OCI-LY7 (cell line): ENCODE measurements at regions not wholly inside any gene's neighbourhood (a gene's known extent, or its start where the extent isn't known, plus 50 kb on each side); places are given as distances from the start of the nearest gene placed in this dataset.

Experiments used
- BruUV-seq: library from RNA; stranded (reverse); fragments of 400-500 nt; replicated peaks from 2 replicates; lab custom pipeline; 2021; lab: Mats Ljungman, UMichigan
- CTCF ChIA-PET: fragments of 300-600 bp; sonication (Branson Sonifier 250); formaldehyde crosslinking; loops from one replicate; lab custom pipeline; 2022; ENCODE audit warnings: antibody characterized with exemption; ENCODE audit not compliant: unreplicated experiment; lab: Charles Lee
- POLR2A ChIA-PET: fragments of 300-600 bp; sonication (Branson Sonifier 250); formaldehyde crosslinking; loops from one replicate; lab custom pipeline; 2022; ENCODE audit warnings: antibody characterized with exemption; lab: Charles Lee
- DNase-seq: peaks from one replicate; pipeline ENCODE4 v3.0.0-alpha.2; 2015; ENCODE audit warnings: low spot score
- H2AFZ ChIP-seq: fragments of 200-600 bp; sonication (generic), shearing (Covaris generic); 2 replicates; pipeline ENCODE4 v1.6.1; 2014; ENCODE audit warnings: mild to moderate bottlenecking, antibody characterized with exemption, low read length, moderate library complexity
- H3K27ac ChIP-seq: fragments of 200-600 bp; sonication (generic); 2 replicates; pipeline ENCODE4 v1.5.1; 2014; ENCODE audit warnings: mixed run types, low read depth, mild to moderate bottlenecking, moderate library complexity, low read length, inconsistent platforms; ENCODE audit not compliant: poor library complexity, severe bottlenecking
- H3K36me3 ChIP-seq: fragments of 200-600 bp; sonication (generic); 2 replicates; pipeline ENCODE4 v1.6.1; 2014; ENCODE audit warnings: mild to moderate bottlenecking, antibody characterized with exemption, low read length, moderate library complexity, mixed read lengths; ENCODE audit not compliant: insufficient read depth
- H3K4me1 ChIP-seq: fragments of 200-600 bp; sonication (generic); 2 replicates; pipeline ENCODE4 v1.5.1; 2014; ENCODE audit warnings: mild to moderate bottlenecking, low read length; ENCODE audit not compliant: insufficient read depth, poor library complexity, severe bottlenecking
- H3K4me2 ChIP-seq: fragments of 200-600 bp; sonication (generic); 2 replicates; pipeline ENCODE4 v1.6.1; 2014; ENCODE audit warnings: mild to moderate bottlenecking, low read length
- H3K4me3 ChIP-seq: fragments of 200-600 bp; sonication (generic); 2 replicates; pipeline ENCODE4 v1.5.1; 2014; ENCODE audit warnings: mild to moderate bottlenecking, low read depth, low read length; ENCODE audit not compliant: poor library complexity, severe bottlenecking
- H3K79me2 ChIP-seq: fragments of 200-600 bp; sonication (generic); 2 replicates; pipeline ENCODE4 v1.6.1; 2016; ENCODE audit warnings: low read depth, mild to moderate bottlenecking, low read length, moderate library complexity, mixed read lengths; ENCODE audit not compliant: insufficient read depth
- H3K9me2 ChIP-seq: fragments of 200-600 bp; sonication (generic); 2 replicates; pipeline ENCODE4 v1.6.1; 2016; ENCODE audit warnings: mild to moderate bottlenecking, low read length, mixed read lengths; ENCODE audit not compliant: insufficient read depth
- H3K9me3 ChIP-seq: fragments of 200-600 bp; sonication (generic); 2 replicates; pipeline ENCODE4 v1.6.1; 2014; ENCODE audit warnings: mild to moderate bottlenecking, mixed run types, low read length, mixed read lengths
- H4K20me1 ChIP-seq: fragments of 200-600 bp; sonication (generic); 2 replicates; pipeline ENCODE4 v1.6.1; 2014; ENCODE audit warnings: mild to moderate bottlenecking, antibody characterized with exemption, low read length, moderate library complexity, mixed read lengths; ENCODE audit not compliant: insufficient read depth
- EZH2phosphoT487 ChIP-seq: fragments of 200-600 bp; sonication (generic); IDR thresholded peaks from 2 replicates; pipeline ENCODE4 v1.6.1; 2018; ENCODE audit warnings: low read depth, borderline replicate concordance, mild to moderate bottlenecking, mixed run types, antibody characterized with exemption, low read length, moderate library complexity, mixed read lengths
- intact Hi-C: fragments of 100-400 bp; cut with micrococcal nuclease; formaldehyde crosslinking; loops from one replicate; pipeline ENCODE4 v1.10.0; 2022; ENCODE audit not compliant: unreplicated experiment
- TF ChIP-seq, protein P1 (sequence below): fragments of 200-600 bp; sonication (generic); conservative IDR thresholded peaks from 2 replicates; pipeline ENCODE4 v1.5.1; 2014; ENCODE audit warnings: mild to moderate bottlenecking, antibody characterized with exemption, low read length, moderate library complexity, mixed read lengths

GRCh38 chrX:145002771-145003170, 244.5 kb upstream of the SPANXN1 start:
- Histone ChIP-seq H4K20me1 (no peaks in the 10 kb centered on the region), H3K9me3 (no peaks in the 10 kb centered on the region), H3K4me2 (no peak overlapping the region), H3K4me1 (no peaks in the 10 kb centered on the region), H3K36me3 (no peaks in the 10 kb centered on the region), H3K9me2 (no peaks in the 10 kb centered on the region), H2AFZ (no peak overlapping the region), H3K79me2 (no peaks in the 10 kb centered on the region), H3K4me3 (no peak overlapping the region), H3K27ac (no peak overlapping the region)
- intact Hi-C loops, result no loop called here
- no peak for TF ChIP-seq EZH2phosphoT487
- TF ChIP-seq, protein P1, sequence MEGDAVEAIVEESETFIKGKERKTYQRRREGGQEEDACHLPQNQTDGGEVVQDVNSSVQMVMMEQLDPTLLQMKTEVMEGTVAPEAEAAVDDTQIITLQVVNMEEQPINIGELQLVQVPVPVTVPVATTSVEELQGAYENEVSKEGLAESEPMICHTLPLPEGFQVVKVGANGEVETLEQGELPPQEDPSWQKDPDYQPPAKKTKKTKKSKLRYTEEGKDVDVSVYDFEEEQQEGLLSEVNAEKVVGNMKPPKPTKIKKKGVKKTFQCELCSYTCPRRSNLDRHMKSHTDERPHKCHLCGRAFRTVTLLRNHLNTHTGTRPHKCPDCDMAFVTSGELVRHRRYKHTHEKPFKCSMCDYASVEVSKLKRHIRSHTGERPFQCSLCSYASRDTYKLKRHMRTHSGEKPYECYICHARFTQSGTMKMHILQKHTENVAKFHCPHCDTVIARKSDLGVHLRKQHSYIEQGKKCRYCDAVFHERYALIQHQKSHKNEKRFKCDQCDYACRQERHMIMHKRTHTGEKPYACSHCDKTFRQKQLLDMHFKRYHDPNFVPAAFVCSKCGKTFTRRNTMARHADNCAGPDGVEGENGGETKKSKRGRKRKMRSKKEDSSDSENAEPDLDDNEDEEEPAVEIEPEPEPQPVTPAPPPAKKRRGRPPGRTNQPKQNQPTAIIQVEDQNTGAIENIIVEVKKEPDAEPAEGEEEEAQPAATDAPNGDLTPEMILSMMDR, result no peak
- ChIA-PET POLR2A (no interaction called here), CTCF (no interaction called here)
- DNase-seq, result no peak
- BruUV-seq, result no TSS peak

DNA sequence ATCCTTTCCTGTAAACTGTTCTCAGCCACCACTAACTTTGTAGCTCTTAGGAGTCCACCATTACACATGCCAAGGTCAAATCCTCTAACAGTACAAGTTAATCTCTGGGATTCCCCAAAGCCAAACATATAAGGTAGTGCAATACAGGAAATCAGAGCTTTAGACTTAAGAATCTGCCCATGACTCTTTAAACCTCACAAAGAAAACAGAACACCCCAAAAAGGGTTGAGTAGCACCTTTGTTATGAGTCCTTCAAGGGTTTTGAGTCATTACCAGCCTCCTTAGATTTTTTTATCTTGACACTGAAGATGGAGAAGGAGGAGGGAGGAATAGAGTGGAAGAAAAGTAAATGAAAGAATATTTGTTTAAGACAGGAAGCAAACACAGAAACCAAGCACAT, 243.9 kb upstream of the SPANXN1 start:
- Histone ChIP-seq H3K4me3 (no peak overlapping the region), H2AFZ (no peak overlapping the region), H4K20me1 (no peaks in the 10 kb centered on the region), H3K9me2 (no peaks in the 10 kb centered on the region), H3K9me3 (no peaks in the 10 kb centered on the region), H3K36me3 (no peaks in the 10 kb centered on the region), H3K27ac (no peak overlapping the region), H3K79me2 (no peaks in the 10 kb centered on the region), H3K4me1 (no peaks in the 10 kb centered on the region), H3K4me2 (no peak overlapping the region)
- intact Hi-C loops, result no loop called here
- POLR2A ChIA-PET, result interaction anchor here (0.7 kb wide), 1 partner anchor 582 kb away, joined by 4 read pairs; no protein-coding TSS in a partner anchor
- no peak for TF ChIP-seq EZH2phosphoT487
- TF ChIP-seq, protein P1, result no peak
- CTCF ChIA-PET, result no interaction called here
- no peak for DNase-seq
- BruUV-seq, result no TSS peak

DNA sequence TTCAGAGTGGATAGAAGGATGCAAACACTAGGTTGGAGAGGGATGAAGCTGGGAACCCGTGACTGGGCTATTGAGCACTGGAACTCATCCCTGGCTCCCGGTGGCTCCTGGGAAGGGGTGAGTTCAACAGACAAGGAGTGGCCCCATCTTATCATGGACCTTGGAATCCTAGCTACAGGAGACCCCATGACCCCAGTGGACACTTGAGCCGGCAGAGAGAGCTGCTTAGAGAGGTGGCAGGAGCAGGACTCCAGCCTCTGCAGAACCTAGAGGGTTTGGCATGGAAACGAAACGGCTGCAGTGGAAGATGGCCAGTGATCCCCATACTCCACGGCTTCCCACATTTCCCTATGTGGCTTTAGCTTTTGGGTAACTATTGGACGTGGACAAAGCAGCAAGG, 205.8 kb upstream of the SPANXN1 start:
- no peak overlapping the region for H3K27ac ChIP-seq
- no peak overlapping the region for H2AFZ ChIP-seq
- no peaks in the 10 kb centered on the region for H3K36me3 ChIP-seq
- CTCF ChIA-PET, result no interaction called here
- intact Hi-C loops, result no loop called here
- no peaks in the 10 kb centered on the region for H3K9me3 ChIP-seq
- no peak overlapping the region for H3K4me2 ChIP-seq
- TF ChIP-seq EZH2phosphoT487, result no peak
- TF ChIP-seq, protein P1, result no peak
- DNase-seq, result no peak
- no peaks in the 10 kb centered on the region for H4K20me1 ChIP-seq
- BruUV-seq, result no TSS peak
- no peak overlapping the region for H3K4me3 ChIP-seq
- H3K4me1 ChIP-seq, result no peaks in the 10 kb centered on the region
- POLR2A ChIA-PET, result interaction anchor here (1.0 kb wide), 1 partner anchor 22 kb away, joined by 3 read pairs; no protein-coding TSS in a partner anchor
- H3K79me2 ChIP-seq, result no peaks in the 10 kb centered on the region
- H3K9me2 ChIP-seq, result no peaks in the 10 kb centered on the region
